ENCODE measurements at regions not wholly inside any gene's neighbourhood (a gene's known extent, or its start where the extent isn't known, plus 50 kb on each side); places are given as distances from the start of the nearest gene placed in this dataset.

DNA sequence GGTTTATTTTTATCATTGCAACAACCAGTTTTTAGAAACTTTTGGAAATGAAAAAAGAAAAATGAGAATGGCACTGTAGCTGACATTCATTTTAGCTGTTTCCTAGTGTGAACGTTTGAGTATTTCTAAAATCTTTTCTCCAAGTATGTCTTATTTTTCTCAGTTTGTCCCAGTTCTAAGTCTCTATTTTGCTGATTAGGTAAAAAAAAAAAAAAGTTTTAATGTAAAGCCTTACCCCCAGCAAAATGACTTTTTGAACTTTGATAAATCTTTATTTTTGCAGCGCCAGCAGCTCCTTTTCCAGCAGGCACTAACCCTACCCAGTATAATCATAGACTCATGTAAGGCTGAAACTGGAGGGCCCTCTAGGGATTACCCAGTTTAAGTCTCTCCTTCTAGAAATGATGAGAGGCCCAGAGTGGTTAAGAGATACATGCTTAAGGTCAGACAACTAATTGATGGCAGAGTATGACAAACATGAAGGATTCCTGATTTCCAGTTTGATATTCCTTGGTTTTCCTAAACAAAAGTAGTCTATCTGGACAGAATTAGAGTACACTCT lies 84.3 kb upstream of the SLC4A4 start:
- POLR2A ChIA-PET: no interaction called here

GRCh38 chr4:71255976-71256375 lies 82.8 kb upstream of the SLC4A4 start:
- POLR2A ChIA-PET: no interaction called here
- Histone ChIP-seq H3K36me3 (ENCODE audit: control insufficient read depth, insufficient read depth, low read length) (no peaks in the 10 kb centered on the region), H3K27me3 (ENCODE audit: control insufficient read depth, insufficient read depth, low read length) (no peaks in the 10 kb centered on the region), H3K4me3 (ENCODE audit: low read depth, low read length) (no peak overlapping the region)
- CTCF ChIA-PET: interaction anchor here (0.6 to 1.0 kb wide), 4 partner anchors 17 to 1098 kb away, joined by 3 to 4 read pairs (median 3); no protein-coding TSS in a partner anchor
- TF ChIP-seq, protein P1, sequence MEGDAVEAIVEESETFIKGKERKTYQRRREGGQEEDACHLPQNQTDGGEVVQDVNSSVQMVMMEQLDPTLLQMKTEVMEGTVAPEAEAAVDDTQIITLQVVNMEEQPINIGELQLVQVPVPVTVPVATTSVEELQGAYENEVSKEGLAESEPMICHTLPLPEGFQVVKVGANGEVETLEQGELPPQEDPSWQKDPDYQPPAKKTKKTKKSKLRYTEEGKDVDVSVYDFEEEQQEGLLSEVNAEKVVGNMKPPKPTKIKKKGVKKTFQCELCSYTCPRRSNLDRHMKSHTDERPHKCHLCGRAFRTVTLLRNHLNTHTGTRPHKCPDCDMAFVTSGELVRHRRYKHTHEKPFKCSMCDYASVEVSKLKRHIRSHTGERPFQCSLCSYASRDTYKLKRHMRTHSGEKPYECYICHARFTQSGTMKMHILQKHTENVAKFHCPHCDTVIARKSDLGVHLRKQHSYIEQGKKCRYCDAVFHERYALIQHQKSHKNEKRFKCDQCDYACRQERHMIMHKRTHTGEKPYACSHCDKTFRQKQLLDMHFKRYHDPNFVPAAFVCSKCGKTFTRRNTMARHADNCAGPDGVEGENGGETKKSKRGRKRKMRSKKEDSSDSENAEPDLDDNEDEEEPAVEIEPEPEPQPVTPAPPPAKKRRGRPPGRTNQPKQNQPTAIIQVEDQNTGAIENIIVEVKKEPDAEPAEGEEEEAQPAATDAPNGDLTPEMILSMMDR (IDR thresholded peaks at IDR 0.05; ENCODE audit: insufficient read depth, low read depth, low read length): no peak
- DNase-seq (ENCODE audit: low read depth): no peak

More for the DNA sequence above, 84.3 kb upstream of the SLC4A4 start:
- no peak for DNase-seq (ENCODE audit: low read depth)
- TF ChIP-seq, protein P1 (IDR thresholded peaks at IDR 0.05; ENCODE audit: insufficient read depth, low read depth, low read length): no peak
- Histone ChIP-seq H3K4me3 (ENCODE audit: low read depth, low read length) (no peak overlapping the region), H3K36me3 (ENCODE audit: control insufficient read depth, insufficient read depth, low read length) (no peaks in the 10 kb centered on the region), H3K27me3 (ENCODE audit: control insufficient read depth, insufficient read depth, low read length) (no peaks in the 10 kb centered on the region)
- CTCF ChIA-PET: no interaction called here

- Histone ChIP-seq H3K27me3 (ENCODE audit: control insufficient read depth, insufficient read depth, low read length) (no peaks in the 10 kb centered on the region), H3K4me3 (ENCODE audit: low read depth, low read length) (no peak overlapping the region), H3K36me3 (ENCODE audit: control insufficient read depth, insufficient read depth, low read length) (no peaks in the 10 kb centered on the region)
- CTCF ChIA-PET: no interaction called here
- TF ChIP-seq, protein P1 (IDR thresholded peaks at IDR 0.05; ENCODE audit: insufficient read depth, low read depth, low read length): no peak
- POLR2A ChIA-PET: no interaction called here
- DNase-seq (ENCODE audit: low read depth): no peak
These were observed 81.1 kb upstream of the SLC4A4 start for GRCh38 chr4:71257761-71258160.

- ChIA-PET POLR2A (no interaction called here), CTCF (interaction anchor here (0.6 to 0.8 kb wide), 2 partner anchors 22 to 28 kb away, joined by 3 read pairs; no protein-coding TSS in a partner anchor)
- TF ChIP-seq, protein P1 (IDR thresholded peaks at IDR 0.05; ENCODE audit: insufficient read depth, low read depth, low read length): no peak
- no peak for DNase-seq (ENCODE audit: low read depth)
- Histone ChIP-seq H3K4me3 (ENCODE audit: low read depth, low read length) (no peak overlapping the region), H3K27me3 (ENCODE audit: control insufficient read depth, insufficient read depth, low read length) (no peaks in the 10 kb centered on the region), H3K36me3 (ENCODE audit: control insufficient read depth, insufficient read depth, low read length) (no peaks in the 10 kb centered on the region)
These were observed 80.5 kb upstream of the SLC4A4 start for GRCh38 chr4:71258323-71258722.

GRCh38 chr4:71259280-71259679 lies 79.5 kb upstream of the SLC4A4 start:
- no peak for DNase-seq (ENCODE audit: low read depth)
- TF ChIP-seq, protein P1 (IDR thresholded peaks at IDR 0.05; ENCODE audit: insufficient read depth, low read depth, low read length): no peak
- Histone ChIP-seq H3K4me3 (ENCODE audit: low read depth, low read length) (no peak overlapping the region), H3K36me3 (ENCODE audit: control insufficient read depth, insufficient read depth, low read length) (no peaks in the 10 kb centered on the region), H3K27me3 (ENCODE audit: control insufficient read depth, insufficient read depth, low read length) (no peaks in the 10 kb centered on the region)
- ChIA-PET POLR2A (no interaction called here), CTCF (no interaction called here)

Measured in BJ (cell line).